Upper lobe of left lung (tissue), 6 donors: ENCODE measurements at regions not wholly inside any gene's neighbourhood (a gene's known extent, or its start where the extent isn't known, plus 50 kb on each side); places are given as distances from the start of the nearest gene placed in this dataset.

Experiments
- ATAC-seq, 2 donors: fragments of 200-7000 bp; cut with Tn5 transposase; one replicate each; pipeline ENCODE4 v1.9.1; 2022; ENCODE audit warnings: mild to moderate bottlenecking in 2 of 2, moderate library complexity in 2 of 2; ENCODE audit not compliant: low FRiP score in 2 of 2
- DNase-seq, 2 donors: peaks; one replicate each; pipeline ENCODE4 v3.0.0-alpha.2; 2019 to 2020
- H3K27ac ChIP-seq, 4 donors: fragments of 200-600 bp; sonication (generic); one replicate each; pipeline ENCODE4 v1.5.1; 2016 to 2019
- H3K27me3 ChIP-seq, 4 donors: fragments of 200-600 bp; sonication (generic); one replicate each; pipeline ENCODE4 v1.5.1; 2017 to 2019
- H3K36me3 ChIP-seq, 4 donors: fragments of 200-600 bp; sonication (generic); one replicate each; pipeline ENCODE4 v1.5.1; 2016 to 2019
- H3K4me1 ChIP-seq, 4 donors: fragments of 200-600 bp; sonication (generic); one replicate each; pipeline ENCODE4 v1.5.1; 2018 to 2019
- H3K4me3 ChIP-seq, 4 donors: fragments of 200-600 bp; sonication (generic); one replicate each; pipeline ENCODE4 v1.5.1; 2017 to 2019; ENCODE audit warnings: mild to moderate bottlenecking in 2 of 4, moderate library complexity in 1 of 4
- H3K9me3 ChIP-seq, 4 donors: fragments of 200-600 bp; sonication (generic); one replicate each; pipeline ENCODE4 v1.5.1; 2018 to 2019
- CTCF ChIP-seq, 6 experiments: fragments of 450-650 bp in 4 of 6; fragments of 200-600 bp in 2 of 6; sonication (generic) in 2 of 6; IDR thresholded peaks; one replicate each; pipeline ENCODE4 v1.5.1; 2016 to 2019; ENCODE audit warnings: antibody characterized with exemption in 6 of 6
- EP300 ChIP-seq, 4 donors: sonication (generic); formaldehyde crosslinking; IDR thresholded peaks; one replicate each; pipeline ENCODE4 v1.5.1; 2017; ENCODE audit warnings: antibody characterized with exemption in 4 of 4, control low read depth in 2 of 4
- POLR2A ChIP-seq, 4 donors: fragments of 450-650 bp; IDR thresholded peaks; one replicate each; pipeline ENCODE4 v1.5.1; 2016 to 2017; ENCODE audit warnings: antibody characterized with exemption in 4 of 4, mild to moderate bottlenecking in 2 of 4
- POLR2AphosphoS5 ChIP-seq, 2 donors: sonication (generic); formaldehyde crosslinking; IDR thresholded peaks; one replicate each; pipeline ENCODE4 v1.5.1; 2017; ENCODE audit warnings: antibody characterized with exemption in 2 of 2
- WGBS, 2 donors: methylation state at CpG; one replicate each; pipeline ENCODE4 v1.1.5; 2017 to 2018; 5-methylcytosine and 5-hydroxymethylcytosine counted together
- donor health status: DM: no; HTN: no; CAD: no; lungs with moderate emphysema.
- donor health status: DM: no; HTN: yes; CAD: no; lungs with severe emphysema.

GRCh38 chr15:27668471-27669220 lies 430.5 kb downstream of the OCA2 start:
- no peak for TF ChIP-seq POLR2A (IDR thresholded peaks at IDR 0.05)
- no peak for TF ChIP-seq CTCF (IDR thresholded peaks at IDR 0.05)
- TF ChIP-seq POLR2AphosphoS5 (IDR thresholded peaks at IDR 0.05), result no peak
- TF ChIP-seq EP300 (IDR thresholded peaks at IDR 0.05), result no peak
- no peak overlapping the region for H3K27ac ChIP-seq
- H3K4me3 ChIP-seq, result no peak overlapping the region
- no peak for ATAC-seq
- no peak for DNase-seq
- no peaks in the 10 kb centered on the region for H3K4me1 ChIP-seq
- no peaks in the 10 kb centered on the region for H3K27me3 ChIP-seq
- WGBS, 2 donors, result 76 to 81% methylated on average over 9 of the region's 9 CpGs
- H3K9me3 ChIP-seq, result no peaks in the 10 kb centered on the region
- H3K36me3 ChIP-seq, result no peaks in the 10 kb centered on the region

- 55 to 67% methylated on average over 5 of the region's 5 CpGs for WGBS, 2 donors
- H3K27ac ChIP-seq, result no peak overlapping the region
- H3K4me1 ChIP-seq, result no peaks in the 10 kb centered on the region
- ATAC-seq (no peak), DNase-seq (no peak)
- no peaks in the 10 kb centered on the region for H3K9me3 ChIP-seq
- H3K4me3 ChIP-seq, result no peak overlapping the region
- no peaks in the 10 kb centered on the region for H3K27me3 ChIP-seq
- TF ChIP-seq CTCF (IDR thresholded peaks at IDR 0.05), result no peak
- H3K36me3 ChIP-seq, result no peaks in the 10 kb centered on the region
Measured at GRCh38 chr15:27665002-27665401, 434.1 kb downstream of the OCA2 start.

GRCh38 chr15:27662892-27663291 lies 436.2 kb downstream of the OCA2 start:
- no peaks in the 10 kb centered on the region for H3K36me3 ChIP-seq
- ATAC-seq (no peak), DNase-seq (no peak)
- no peaks in the 10 kb centered on the region for H3K9me3 ChIP-seq
- no peak overlapping the region for H3K4me3 ChIP-seq
- no peak overlapping the region for H3K27ac ChIP-seq
- H3K27me3 ChIP-seq, result no peaks in the 10 kb centered on the region
- TF ChIP-seq CTCF (IDR thresholded peaks at IDR 0.05) (no peak), POLR2AphosphoS5 (IDR thresholded peaks at IDR 0.05) (no peak), POLR2A (IDR thresholded peaks at IDR 0.05) (no peak), EP300 (IDR thresholded peaks at IDR 0.05) (no peak)
- H3K4me1 ChIP-seq, result no peaks in the 10 kb centered on the region

- no peaks in the 10 kb centered on the region for H3K4me1 ChIP-seq
- H3K9me3 ChIP-seq, result peaks cover 0 to 8% (median 0%) of the 10 kb centered on the region in 4 donors
- no peak for DNase-seq
- no peak overlapping the region for H3K27ac ChIP-seq
- no peak for ATAC-seq
- H3K27me3 ChIP-seq, result no peaks in the 10 kb centered on the region
- no peak for TF ChIP-seq POLR2AphosphoS5 (IDR thresholded peaks at IDR 0.05)
- no peak for TF ChIP-seq EP300 (IDR thresholded peaks at IDR 0.05)
- TF ChIP-seq CTCF (IDR thresholded peaks at IDR 0.05), result no peak
- TF ChIP-seq POLR2A (IDR thresholded peaks at IDR 0.05), result no peak
- H3K36me3 ChIP-seq, result no peaks in the 10 kb centered on the region
- H3K4me3 ChIP-seq, result no peak overlapping the region
Measured at GRCh38 chr15:27660676-27661075, 438.4 kb downstream of the OCA2 start.

- peaks cover 0 to 8% (median 0%) of the 10 kb centered on the region in 4 donors for H3K9me3 ChIP-seq
- no peak for TF ChIP-seq EP300 (IDR thresholded peaks at IDR 0.05)
- no peak for TF ChIP-seq POLR2AphosphoS5 (IDR thresholded peaks at IDR 0.05)
- TF ChIP-seq CTCF (IDR thresholded peaks at IDR 0.05), result no peak
- no peak for TF ChIP-seq POLR2A (IDR thresholded peaks at IDR 0.05)
Measured at GRCh38 chr15:27656296-27656987, 442.7 kb downstream of the OCA2 start.

More at GRCh38 chr15:27656296-27656987, 442.7 kb downstream of the OCA2 start:
- H3K36me3 ChIP-seq, result no peaks in the 10 kb centered on the region
- H3K27ac ChIP-seq, result no peak overlapping the region
- H3K4me1 ChIP-seq, result no peaks in the 10 kb centered on the region
- H3K27me3 ChIP-seq, result no peaks in the 10 kb centered on the region
- ATAC-seq (no peak), DNase-seq (peak in 1 of 2 donors; percentile 79)
- 96 to 97% methylated on average over 20 to 28 of the region's 29 CpGs for WGBS, 2 donors
- no peak overlapping the region for H3K4me3 ChIP-seq
